Hepatic stellate cell (primary cell): ENCODE measurements at regions not wholly inside any gene's neighbourhood (a gene's known extent, or its start where the extent isn't known, plus 50 kb on each side); places are given as distances from the start of the nearest gene placed in this dataset.

ENCODE experiments used
- DNase-seq: peaks from one replicate; pipeline ENCODE4 v3.0.0; 2011; ENCODE audit warnings: low spot score

DNA sequence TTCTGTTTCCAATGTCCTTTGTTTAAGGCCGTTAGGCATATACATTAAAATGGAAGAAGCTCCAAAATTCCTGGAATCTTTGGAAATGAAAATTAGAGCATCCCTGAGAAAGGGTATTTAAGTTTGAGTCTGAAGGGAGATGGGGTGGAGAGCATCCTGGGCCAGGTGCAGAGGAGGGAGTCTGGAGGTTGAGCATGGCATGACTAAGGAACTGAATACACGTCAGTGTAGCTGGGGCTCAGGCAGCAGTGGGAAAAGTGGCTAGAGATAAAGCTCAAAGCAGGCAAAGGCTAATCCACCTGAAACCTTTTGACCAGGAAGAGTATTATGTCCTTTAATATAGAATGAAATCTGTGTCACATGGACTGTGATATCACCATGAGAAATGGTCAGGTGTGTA is 669.0 kb upstream of the RBFOX1 start:
- no peak for DNase-seq

DNA sequence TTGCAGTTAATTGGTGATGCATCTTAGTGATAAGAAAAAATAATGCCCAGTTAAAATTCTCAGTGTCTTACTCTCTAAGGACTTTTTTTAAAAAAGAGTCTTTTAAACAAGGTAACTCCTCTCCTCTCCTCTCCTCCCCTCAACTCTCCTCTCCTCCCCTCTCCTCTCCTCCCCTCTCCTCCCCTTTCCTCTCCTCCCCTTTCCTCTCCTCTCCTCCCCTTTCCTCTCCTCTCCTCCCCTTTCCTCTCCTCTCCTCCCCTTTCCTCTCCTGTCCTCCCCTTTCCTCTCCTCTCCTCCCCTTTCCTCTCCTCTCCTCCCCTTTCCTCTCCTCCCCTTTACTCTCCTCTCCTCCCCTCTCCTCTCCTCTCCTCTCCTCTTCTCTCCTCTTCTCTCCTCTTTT is 675.9 kb upstream of the RBFOX1 start:
- no peak for DNase-seq

DNA sequence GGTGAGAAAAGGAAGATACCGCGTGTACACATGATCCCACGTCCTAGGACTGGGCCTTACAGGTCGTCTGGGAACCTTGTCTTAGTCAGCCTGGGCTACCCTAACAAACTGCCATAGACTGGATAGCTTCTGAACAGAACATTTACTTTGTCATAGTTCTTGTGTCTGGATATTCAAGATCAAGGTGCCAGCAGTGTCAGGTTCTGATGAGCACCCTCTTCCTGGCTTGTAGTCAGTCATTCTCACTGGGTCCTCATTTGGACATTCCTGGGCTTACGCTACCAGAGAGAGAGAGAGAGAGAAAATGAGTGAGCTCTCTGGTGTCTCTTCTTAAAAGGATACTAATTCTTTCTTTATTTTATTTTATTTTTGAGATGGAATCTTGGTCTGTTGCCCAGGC is 685.8 kb upstream of the RBFOX1 start:
- no peak for DNase-seq

DNA sequence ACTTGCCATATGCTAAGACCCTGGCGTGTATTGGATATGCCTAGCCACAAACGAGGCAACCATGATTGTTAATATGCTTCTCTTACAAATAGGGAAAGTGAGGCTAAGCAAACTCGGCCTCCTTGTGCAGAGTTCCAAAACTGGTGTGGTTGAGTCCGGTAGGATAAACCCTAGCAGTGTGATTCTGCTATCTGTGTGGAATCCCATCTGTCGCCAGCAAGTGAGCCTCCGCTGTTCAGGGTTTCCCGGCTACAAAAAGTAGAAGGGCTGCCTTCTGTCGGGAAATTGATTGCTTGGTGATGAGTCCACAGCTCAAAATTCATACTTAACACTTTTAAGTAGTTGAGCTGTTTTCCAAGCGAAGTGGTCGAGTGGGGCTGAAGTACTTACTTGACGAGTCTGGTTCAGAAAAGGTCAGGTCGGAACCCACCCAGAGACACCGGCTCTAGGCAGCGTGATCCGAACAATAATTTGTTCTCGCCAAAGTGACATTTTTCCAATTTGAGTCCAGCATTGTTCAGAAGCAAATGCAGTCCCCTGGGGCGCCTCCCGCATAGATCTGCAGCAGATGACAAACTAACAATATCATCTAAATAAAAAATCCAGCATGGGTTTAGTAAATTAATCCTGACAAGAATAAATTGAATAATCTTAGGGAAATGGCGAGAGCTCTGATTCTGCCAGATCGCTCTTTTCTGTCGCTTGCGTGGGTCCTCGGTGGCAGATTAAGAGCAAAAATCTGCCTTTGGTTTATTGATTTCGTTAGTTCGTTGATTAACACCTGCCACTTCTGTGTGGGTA is 686.7 kb upstream of the RBFOX1 start:
- DNase-seq: no peak

DNA sequence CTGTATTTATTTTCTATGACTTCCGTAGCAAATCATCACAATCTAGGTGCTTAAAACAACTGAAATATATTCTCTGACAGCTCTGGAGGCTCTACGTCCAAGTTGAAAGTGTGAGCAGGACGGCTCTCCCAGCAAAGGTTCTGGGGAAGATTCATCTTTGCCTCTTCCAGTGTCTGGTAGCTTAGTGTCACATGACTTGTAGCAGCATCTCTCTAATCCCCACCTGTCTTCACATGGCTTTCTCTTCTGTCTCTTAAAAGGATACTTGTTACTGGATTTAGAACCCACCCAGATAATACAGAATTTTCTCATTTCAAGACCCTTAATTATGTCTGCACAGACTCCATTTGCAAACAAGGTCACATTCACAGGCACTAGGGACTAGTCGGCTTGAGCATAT is 687.7 kb upstream of the RBFOX1 start:
- no peak for DNase-seq

DNA sequence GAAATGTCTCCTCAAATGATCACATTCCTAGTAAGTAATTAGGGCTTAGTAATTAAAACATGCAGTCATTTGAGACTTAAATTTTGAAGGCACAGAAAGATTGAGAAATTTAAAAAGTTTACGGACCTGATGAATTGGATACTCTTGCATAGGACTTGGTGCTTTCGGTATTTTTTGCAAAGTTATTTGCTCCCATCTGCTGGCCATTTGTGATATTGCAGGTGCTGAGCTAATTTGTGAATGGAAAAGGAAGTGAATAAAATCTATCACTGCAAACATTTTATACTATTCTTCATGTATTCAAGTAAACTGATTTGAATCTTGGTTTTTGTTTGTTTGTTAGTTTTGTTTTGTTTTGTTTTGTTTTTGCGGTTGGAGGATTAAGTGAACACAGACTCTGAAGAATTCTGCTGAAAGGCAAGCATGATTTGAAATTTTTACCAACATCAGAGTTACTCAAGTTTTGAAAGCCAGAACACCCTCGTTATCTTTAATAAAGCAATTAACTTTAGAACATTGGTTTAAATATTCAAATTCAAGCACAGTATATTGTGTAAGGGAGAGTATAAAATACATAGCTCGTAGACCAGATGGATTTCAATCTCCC is 689.5 kb upstream of the RBFOX1 start:
- peak; percentile 11 for DNase-seq

DNA sequence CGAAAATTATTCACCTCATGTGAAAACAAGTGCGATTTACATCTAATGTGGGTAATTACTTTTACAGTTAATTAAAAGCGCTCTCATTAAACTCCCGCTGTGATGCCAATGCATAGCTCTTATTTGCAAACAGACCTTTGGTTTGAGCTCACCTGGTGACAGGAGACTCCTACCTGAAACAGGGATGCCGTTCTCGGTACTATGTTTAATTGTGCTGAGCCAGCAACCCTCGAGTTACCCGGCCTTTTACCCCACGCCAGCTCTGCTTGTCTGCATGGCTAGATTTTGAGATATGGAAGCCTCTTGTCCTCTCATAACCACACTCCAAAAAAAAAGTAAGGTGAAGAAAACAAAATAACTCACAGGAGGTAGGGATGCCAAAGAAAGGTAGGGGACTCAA is 690.4 kb upstream of the RBFOX1 start:
- DNase-seq: no peak

DNA sequence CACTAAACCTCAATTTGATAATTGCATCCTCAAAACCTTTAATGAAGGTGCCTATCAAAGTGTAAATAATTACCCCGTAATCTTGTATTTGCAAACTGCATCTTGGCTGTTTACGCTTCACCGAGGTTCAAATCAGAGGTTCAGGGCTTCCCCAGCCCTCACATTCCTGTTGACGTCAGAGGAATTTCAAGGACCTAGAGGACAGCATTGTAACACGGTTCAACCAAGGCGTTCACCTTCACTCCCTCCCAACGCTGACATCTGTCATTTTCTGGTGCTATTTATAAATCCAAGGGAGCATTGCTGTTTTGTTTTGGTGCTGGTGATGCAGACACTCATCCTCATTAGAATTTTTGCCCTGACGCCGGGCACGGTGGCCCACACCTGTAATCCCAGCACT is 691.6 kb upstream of the RBFOX1 start:
- no peak for DNase-seq

DNA sequence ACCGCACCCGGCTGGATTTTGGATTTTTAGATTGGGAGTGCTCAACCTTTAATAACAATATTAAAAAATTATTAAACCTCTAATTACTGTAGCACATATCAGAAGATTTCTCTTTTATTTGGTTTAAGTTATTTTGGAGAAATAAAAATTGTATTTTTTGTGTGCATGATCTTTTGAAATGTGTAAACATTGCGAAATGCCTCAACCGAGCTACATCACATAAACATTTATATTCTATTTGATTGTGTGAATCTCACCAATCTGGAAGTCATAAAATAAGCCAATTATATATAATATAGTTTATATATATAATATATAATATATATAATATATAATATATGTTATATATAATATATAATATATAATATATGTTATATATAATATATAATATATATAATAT is 696.2 kb upstream of the RBFOX1 start:
- no peak for DNase-seq

DNA sequence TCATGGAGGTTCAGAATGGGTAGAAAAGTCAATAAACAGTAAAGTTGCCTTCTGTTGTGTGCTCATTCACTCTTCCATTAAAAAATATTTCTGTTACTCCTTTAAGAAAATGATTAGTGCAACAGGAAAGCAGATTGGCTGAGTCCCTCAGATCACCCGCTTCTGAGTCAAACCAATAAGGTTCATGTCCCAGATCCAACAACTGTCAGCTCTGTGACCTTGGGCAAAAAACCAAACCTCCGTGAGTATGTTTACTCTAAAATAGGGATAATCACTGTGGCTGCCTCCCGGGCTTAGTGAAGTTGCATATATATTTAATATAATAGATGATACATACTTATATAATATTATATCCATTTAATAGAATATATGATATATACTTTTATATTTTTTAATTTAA is 698.5 kb upstream of the RBFOX1 start:
- DNase-seq: no peak

DNA sequence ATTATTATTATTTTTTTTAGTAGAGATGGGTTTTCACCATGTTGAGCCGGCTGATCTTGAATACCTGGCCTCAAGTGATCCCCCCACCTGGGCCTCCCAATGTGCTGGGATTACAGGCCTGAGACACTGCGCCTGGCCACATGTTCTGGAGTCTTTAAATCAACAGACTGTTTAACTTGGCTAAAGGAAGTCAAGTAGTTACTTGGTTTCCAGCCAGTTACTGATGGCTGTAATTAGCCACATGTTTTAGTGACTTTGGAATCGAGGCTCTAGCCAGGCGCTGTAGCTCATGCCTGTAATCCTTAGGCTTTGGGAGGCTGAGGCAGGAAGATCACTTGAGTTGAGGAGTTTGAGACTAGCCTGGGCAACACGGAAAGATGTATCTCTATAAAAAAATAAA is 699.2 kb upstream of the RBFOX1 start:
- no peak for DNase-seq

DNA sequence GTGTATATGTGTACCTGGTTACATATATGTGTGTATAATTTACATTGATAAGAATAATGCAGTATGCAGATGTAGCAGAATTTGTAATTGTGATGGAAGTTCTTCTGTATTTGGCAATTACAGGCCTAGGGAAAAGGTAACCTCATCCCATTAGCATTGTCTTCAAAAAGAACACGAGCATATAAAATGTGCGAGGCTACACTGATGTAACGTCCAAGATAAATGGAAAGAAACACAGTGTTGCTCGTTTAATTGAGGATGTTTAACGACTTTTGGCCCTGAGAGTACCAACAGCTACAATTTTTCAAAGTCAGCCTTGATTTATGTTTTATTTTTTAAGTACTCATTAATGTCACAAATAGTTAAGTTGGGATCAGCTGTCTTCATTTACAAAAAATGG is 703.5 kb upstream of the RBFOX1 start:
- DNase-seq: no peak

DNA sequence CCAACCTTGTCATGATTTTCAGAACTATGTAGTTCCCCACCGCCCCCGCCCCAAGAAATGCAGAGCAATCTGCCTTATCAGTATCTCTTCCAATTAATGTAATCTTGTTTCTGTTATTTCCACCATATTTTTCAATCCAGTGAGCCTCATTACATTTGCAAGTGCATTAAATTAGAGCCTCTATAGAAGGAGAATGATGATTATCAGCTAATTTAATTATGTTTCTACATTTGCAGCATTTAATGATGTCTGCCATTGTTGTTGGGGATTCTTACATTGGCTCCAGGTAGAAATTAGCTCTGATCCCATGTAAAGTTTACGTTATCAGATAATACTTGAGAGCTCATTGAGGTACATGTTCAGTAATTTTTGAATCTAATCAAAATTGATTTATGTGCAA is 707.0 kb upstream of the RBFOX1 start:
- DNase-seq: no peak

DNA sequence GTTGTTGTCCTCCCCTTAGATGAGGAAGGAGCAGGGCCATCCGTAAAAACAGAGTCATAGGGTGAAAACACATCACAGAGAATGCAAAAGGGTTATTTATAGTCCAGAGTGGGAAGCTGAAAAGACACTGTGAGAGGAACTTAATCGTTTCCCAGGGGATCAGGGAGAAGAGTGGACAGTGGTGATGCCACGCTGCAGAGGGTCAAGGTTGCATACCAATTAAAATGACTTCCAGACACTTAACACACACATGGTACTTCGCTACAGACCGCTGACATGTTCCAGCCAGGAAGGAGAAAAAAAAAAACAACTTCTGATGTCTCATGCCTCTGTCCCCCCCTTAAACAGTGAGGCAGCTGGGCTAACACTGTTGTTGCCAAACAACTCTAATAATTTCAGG is 713.8 kb upstream of the RBFOX1 start:
- DNase-seq: no peak

DNA sequence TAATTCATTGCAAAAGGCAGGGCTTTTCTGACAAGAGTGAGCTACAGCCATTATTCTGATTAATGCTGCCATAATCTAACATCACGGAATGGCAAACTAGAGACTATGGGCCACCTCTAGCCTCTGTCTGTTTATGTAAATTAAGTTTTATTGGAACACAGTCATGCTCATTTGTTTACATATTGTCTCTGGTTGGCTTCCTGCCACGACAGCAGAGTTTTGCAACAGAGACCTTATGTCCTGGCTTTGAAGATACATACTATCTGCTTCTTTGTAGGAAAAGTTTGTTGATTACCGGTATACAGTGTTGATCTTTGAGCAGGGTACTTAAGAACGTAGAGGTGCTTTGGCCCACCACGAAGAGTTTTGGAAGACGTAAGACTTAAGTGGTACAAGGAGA is 715.9 kb upstream of the RBFOX1 start:
- no peak for DNase-seq

DNA sequence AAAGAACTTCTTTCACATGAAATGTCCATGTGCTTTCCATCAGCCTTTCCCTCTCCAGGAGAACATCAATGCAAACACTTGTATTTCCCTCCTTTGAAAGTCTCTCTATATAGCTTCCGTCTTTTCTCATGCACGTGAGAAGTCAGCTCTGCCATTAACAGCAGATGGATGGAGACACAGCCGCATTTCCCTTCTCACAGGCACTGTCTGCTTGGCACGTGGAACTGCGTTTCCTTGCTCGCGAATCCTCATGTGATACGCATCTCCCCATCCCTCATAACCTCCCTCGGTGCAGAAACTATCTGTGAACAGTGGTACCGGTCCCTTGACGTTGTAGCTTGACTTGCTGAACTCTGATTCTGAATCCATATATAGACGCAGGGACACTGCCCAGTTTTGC is 717.0 kb upstream of the RBFOX1 start:
- DNase-seq: no peak

DNA sequence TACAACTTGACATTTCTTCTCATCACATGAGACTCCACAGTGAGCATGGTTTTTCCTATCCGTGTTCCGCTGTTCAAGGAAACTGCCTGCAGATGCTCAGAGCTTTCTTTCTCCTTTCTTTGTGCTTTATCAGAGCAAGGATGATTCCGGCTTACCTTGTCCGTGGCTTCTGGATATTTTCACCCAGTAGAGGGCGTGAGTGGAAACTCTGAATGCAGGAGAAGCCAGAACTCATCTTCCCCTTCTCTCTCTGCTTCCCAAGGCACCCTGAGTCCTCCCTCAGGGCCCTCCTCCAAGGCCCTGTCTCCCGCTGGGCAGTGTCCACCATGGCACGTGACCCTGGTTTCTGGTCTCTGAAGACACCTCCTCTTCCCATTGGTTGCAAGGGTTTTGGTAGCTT is 721.1 kb upstream of the RBFOX1 start:
- no peak for DNase-seq

DNA sequence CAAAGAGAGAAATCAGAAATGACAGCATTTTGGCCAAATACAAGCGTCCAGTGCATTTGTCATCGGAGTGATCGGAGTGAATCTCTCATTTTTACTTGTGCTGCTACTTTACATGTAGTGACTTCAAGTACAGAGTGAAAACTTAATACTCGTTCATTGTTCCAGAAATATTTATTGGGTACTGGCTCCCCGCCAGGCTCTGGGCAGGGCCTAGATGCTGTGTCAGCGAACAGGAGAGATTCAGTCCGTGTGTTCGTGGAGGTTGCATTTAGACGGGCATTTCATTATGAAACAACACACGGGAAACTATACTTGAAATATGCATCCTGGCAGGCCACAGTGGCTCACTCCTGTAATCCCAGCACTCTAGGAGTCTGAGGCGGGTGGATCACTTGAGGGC is 727.2 kb upstream of the RBFOX1 start:
- DNase-seq: no peak

DNA sequence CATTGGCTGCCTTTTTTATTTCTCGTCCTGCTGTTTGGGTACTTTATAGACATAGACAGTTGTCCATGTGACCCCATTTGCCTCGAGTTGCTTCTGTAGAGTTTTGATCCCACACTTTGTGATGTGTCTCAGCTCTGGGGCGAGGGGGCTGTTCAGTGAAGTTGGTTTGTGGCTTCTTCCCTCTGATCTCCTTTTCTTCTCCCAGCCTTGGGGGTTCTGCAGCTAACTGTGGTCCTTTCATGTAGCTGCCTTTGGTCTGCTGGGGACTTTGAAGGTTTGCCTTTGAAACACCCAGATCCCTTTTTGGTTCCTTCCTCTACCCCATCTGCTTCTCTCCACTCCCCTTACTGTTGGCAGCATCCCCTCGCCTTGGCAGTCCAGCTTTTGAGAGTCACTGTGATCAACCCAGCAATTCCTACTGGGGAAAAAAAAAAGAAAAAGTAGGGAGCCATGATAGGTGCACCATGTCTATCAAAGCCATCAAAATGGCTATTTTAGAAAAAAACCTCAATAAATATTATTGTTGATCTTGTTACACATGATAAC is 728.8 kb upstream of the RBFOX1 start:
- no peak for DNase-seq

DNA sequence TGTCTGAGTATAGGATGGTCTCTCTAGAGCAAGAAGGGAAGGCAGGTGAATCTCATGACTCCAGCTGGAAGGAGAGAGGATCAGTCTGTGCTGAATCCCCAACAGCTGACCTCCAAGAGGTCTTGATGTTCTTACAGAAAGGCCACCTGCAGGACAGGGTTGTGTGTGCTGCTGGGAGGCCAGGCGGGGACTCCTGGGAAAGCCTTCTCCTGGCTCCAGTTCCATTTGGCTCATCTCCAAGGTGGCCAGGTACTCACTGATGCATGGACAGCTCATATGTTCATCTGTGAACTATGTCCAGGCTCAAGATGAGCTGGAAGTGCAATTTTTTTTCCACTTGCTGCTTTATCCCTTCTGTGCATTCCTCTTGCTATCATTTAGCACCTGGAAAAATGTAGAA is 730.2 kb upstream of the RBFOX1 start:
- DNase-seq: no peak

DNA sequence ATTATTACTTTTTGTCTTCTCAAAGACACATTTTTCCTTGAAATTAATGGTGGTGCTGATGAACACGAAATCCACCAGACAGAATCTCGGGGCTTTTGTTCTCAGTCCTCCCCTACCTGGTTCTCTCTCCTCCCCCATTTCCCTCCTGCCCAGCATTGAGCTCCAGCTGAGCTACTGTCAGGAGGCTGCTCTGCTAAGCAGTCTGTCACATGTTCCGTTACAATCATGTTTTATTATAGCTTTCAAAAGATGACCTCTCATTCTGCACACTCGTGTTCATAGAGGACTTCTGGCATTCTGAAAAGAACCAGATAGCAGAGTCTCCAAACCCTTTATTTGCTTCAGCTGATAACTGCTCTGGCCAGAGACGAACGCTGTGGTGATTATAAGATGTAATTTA is 732.5 kb upstream of the RBFOX1 start:
- no peak for DNase-seq

DNA sequence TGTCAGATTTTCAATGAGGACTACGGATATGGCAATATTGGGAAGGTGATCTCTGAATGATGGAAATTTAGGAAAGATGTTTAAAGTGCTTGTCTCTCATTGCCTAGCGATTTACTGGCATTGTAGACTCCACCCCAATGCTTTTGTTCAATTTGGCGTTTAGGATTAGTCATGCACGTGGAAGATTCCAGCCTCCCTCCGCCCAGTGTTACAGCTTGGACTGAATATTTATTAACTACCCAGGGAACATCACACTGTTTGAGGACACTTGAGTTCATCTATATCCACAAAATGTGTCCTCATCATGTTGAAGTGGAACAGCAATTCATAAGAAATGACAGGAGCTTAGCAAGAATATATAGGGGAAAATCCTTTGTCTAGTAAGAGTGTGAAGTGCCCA is 738.8 kb upstream of the RBFOX1 start:
- no peak for DNase-seq

DNA sequence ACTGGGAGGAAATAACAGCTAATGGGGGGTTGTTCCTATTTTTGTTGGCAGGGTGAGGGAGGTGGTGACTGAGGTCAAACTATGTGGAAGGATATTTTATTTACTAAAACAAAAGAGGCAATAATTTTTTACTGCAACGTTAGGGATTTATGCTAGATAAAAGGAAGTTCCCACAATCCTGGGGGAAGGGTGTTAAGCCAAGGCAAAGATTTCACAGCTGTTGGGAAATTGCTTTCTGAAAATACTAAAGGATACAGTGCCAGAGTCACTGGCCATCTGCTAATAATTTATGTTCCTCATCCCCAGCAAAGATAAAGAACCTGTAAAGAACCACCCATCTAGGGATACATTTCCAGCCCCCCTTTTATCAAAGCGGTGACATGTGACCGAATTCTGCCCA is 756.0 kb upstream of the RBFOX1 start:
- DNase-seq: no peak

DNA sequence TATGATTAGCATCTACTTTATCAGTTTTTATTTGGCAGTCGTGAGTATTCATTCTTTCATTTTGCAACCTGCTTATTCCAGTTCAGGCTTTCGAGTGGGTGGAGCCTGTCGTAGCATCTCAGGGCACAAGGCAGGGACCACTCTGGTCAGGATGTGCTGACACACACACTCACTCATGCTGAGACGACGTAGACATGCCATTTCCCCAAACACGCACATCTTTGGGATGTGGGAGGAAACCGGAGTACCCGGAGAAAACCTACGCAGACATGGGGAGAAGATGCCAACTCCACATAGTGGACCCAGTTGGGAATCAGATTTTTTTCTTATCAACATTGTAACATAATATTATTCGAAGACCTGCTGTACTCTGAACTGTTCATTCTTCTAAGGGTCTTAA is 756.5 kb upstream of the RBFOX1 start:
- DNase-seq: no peak
